ENCODE measurements at regions not wholly inside any gene's neighbourhood (a gene's known extent, or its start where the extent isn't known, plus 50 kb on each side); places are given as distances from the start of the nearest gene placed in this dataset.

DNA sequence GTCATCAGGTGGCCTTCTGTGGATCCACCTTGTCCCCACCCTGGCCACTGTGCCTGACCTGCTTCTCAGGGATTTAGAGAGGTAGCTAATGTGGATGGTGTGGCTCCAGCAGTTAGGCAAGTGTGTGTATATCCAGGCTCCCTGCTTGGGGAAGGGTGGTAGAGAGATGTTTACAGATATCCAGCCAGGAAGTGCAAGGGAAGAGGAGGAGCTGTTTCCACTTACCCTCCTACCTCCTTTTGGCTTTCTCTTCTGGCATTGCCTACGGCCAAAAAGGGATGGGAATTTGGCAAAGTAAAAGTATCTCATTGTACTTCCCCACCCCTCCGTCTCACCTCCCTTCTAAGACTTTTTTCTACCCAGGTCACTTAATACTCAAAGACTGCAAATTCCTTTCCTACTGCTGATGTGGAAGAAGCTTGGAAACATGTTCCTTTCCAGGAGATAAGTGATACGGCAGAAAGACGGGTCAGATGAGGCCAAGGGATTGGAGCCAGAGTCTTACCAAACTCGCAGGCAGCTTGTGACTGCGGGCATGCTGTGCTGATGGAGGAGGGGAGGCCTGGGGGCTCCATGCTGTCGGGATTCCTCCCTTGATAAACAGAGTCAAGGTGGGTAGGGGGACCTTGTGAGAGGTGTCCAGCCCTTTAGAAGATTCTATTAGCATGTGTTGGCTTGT, 253.4 kb downstream of the PRL start:
- Histone ChIP-seq H3K4me2 (ENCODE audit: low read length) (no peak overlapping the region), H3K27me3 (ENCODE audit: control insufficient read depth, low read length) (no peaks in the 10 kb centered on the region), H3K4me3 (ENCODE audit: low read length) (no peak overlapping the region), H3K9me3 (ENCODE audit: control insufficient read depth, insufficient read depth, low read length) (no peaks in the 10 kb centered on the region), H3K9me2 (replicated peaks; ENCODE audit: control insufficient read depth, low read length) (no peaks in the 10 kb centered on the region), H3K79me2 (ENCODE audit: control insufficient read depth, low read length) (no peaks in the 10 kb centered on the region), H3K4me1 (ENCODE audit: control insufficient read depth, low read length) (no peaks in the 10 kb centered on the region), H3K36me3 (ENCODE audit: control insufficient read depth, low read length) (no peaks in the 10 kb centered on the region), H4K20me1 (ENCODE audit: control insufficient read depth, insufficient read depth, low read depth, low read length) (no peaks in the 10 kb centered on the region), H3K27ac (ENCODE audit: low read depth, low read length) (no peak overlapping the region), H3F3A (ENCODE audit: control insufficient read depth, insufficient read depth) (no peaks in the 10 kb centered on the region)
- no peak for TF ChIP-seq EZH2phosphoT487 (IDR thresholded peaks at IDR 0.05; ENCODE audit: borderline replicate concordance, low read length)
- TF ChIP-seq, protein P1, sequence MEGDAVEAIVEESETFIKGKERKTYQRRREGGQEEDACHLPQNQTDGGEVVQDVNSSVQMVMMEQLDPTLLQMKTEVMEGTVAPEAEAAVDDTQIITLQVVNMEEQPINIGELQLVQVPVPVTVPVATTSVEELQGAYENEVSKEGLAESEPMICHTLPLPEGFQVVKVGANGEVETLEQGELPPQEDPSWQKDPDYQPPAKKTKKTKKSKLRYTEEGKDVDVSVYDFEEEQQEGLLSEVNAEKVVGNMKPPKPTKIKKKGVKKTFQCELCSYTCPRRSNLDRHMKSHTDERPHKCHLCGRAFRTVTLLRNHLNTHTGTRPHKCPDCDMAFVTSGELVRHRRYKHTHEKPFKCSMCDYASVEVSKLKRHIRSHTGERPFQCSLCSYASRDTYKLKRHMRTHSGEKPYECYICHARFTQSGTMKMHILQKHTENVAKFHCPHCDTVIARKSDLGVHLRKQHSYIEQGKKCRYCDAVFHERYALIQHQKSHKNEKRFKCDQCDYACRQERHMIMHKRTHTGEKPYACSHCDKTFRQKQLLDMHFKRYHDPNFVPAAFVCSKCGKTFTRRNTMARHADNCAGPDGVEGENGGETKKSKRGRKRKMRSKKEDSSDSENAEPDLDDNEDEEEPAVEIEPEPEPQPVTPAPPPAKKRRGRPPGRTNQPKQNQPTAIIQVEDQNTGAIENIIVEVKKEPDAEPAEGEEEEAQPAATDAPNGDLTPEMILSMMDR (IDR thresholded peaks at IDR 0.05; ENCODE audit: low read depth, low read length, poor library complexity, severe bottlenecking) = no peak

DNA sequence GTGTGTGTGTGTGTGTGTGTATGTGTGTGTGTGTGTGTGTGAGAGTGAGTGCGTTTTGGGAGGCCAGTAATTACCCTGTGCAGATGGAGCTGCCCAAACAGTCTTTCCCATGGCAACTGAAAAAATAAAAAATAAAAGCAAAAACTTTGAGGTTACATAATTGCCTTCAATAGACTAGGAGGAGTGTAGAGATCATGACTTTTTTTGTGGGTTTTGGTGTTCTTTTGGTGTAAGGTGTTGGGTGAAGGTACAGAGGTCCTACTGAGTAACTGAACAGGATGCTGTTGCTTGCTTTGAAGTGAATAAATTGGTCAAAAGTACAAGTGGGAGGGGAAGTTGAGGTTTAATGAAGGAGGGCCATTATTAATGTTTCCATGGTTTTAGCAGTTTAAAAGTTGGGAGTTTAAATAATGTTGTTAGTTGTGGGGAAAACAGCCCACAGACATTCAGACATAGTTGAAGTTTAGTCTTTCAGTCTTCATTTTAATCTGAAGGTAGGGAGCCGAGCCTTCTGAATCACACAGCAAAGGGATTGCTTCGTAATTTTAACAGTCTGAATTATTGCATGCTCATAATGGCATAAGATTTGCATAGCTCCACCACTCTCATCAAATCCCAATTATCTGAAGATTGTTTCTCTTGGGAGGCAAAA, 251.4 kb downstream of the PRL start:
- no peak overlapping the region for H3K4me2 ChIP-seq (ENCODE audit: low read length)
- H3K4me3 ChIP-seq (ENCODE audit: low read length) = no peak overlapping the region
- H3F3A ChIP-seq (ENCODE audit: control insufficient read depth, insufficient read depth) = no peaks in the 10 kb centered on the region
- H3K27ac ChIP-seq (ENCODE audit: low read depth, low read length) = no peak overlapping the region
- no peaks in the 10 kb centered on the region for H3K4me1 ChIP-seq (ENCODE audit: control insufficient read depth, low read length)
- no peak for TF ChIP-seq EZH2phosphoT487 (IDR thresholded peaks at IDR 0.05; ENCODE audit: borderline replicate concordance, low read length)
- TF ChIP-seq, protein P1 (IDR thresholded peaks at IDR 0.05; ENCODE audit: low read depth, low read length, poor library complexity, severe bottlenecking) = no peak
- H3K79me2 ChIP-seq (ENCODE audit: control insufficient read depth, low read length) = no peaks in the 10 kb centered on the region
- H3K27me3 ChIP-seq (ENCODE audit: control insufficient read depth, low read length) = no peaks in the 10 kb centered on the region
- no peaks in the 10 kb centered on the region for H3K9me3 ChIP-seq (ENCODE audit: control insufficient read depth, insufficient read depth, low read length)
- H4K20me1 ChIP-seq (ENCODE audit: control insufficient read depth, insufficient read depth, low read depth, low read length) = no peaks in the 10 kb centered on the region
- H3K9me2 ChIP-seq (replicated peaks; ENCODE audit: control insufficient read depth, low read length) = no peaks in the 10 kb centered on the region
- no peaks in the 10 kb centered on the region for H3K36me3 ChIP-seq (ENCODE audit: control insufficient read depth, low read length)

DNA sequence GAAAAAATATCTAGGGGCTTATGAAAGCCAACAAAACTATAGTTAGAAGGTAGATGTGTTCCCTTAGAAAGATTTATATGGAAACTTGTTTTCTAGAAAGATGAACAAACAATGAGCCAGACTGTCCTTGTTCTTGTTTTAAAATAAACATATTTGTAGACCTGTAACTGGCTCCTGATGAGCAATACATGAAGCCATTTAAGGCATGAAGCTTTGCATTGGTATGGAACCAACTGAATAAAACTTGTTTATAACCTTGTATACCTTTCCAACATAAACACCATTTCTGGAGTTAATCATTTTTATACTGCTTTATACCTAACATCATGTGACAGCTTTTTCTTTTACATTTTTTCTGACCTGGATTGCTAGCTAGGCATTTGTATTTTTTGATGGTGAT, 247.8 kb downstream of the PRL start:
- no peak overlapping the region for H3K27ac ChIP-seq (ENCODE audit: low read depth, low read length)

More for the DNA sequence above, 247.8 kb downstream of the PRL start:
- TF ChIP-seq, protein P1 (IDR thresholded peaks at IDR 0.05; ENCODE audit: low read depth, low read length, poor library complexity, severe bottlenecking) = no peak
- TF ChIP-seq EZH2phosphoT487 (IDR thresholded peaks at IDR 0.05; ENCODE audit: borderline replicate concordance, low read length) = no peak
- H3K4me2 ChIP-seq (ENCODE audit: low read length) = no peak overlapping the region
- no peaks in the 10 kb centered on the region for H3K9me2 ChIP-seq (replicated peaks; ENCODE audit: control insufficient read depth, low read length)
- H3K36me3 ChIP-seq (ENCODE audit: control insufficient read depth, low read length) = no peaks in the 10 kb centered on the region
- H3K27me3 ChIP-seq (ENCODE audit: control insufficient read depth, low read length) = no peaks in the 10 kb centered on the region
- no peaks in the 10 kb centered on the region for H4K20me1 ChIP-seq (ENCODE audit: control insufficient read depth, insufficient read depth, low read depth, low read length)
- H3K9me3 ChIP-seq (ENCODE audit: control insufficient read depth, insufficient read depth, low read length) = no peaks in the 10 kb centered on the region
- H3K4me3 ChIP-seq (ENCODE audit: low read length) = no peak overlapping the region
- no peaks in the 10 kb centered on the region for H3K4me1 ChIP-seq (ENCODE audit: control insufficient read depth, low read length)
- H3K79me2 ChIP-seq (ENCODE audit: control insufficient read depth, low read length) = no peaks in the 10 kb centered on the region
- no peaks in the 10 kb centered on the region for H3F3A ChIP-seq (ENCODE audit: control insufficient read depth, insufficient read depth)

All from DOHH2 (cell line).